Erythroblast (primary cell): ENCODE measurements at regions not wholly inside any gene's neighbourhood (a gene's known extent, or its start where the extent isn't known, plus 50 kb on each side); places are given as distances from the start of the nearest gene placed in this dataset.

Experiments
- GATA1 ChIP-seq: IDR thresholded peaks from 2 replicates; pipeline ENCODE4 v1.6.1; 2011; ENCODE audit warnings: low read depth, mild to moderate bottlenecking, control low read depth, low read length, moderate library complexity
- POLR2A ChIP-seq: IDR thresholded peaks from 2 replicates; pipeline ENCODE4 v1.6.1; 2011; ENCODE audit warnings: mild to moderate bottlenecking, low read length

- TF ChIP-seq POLR2A: no peak
- TF ChIP-seq GATA1: no peak
Observed at GRCh38 chr18:67613731-67614130, 97.2 kb upstream of the DSEL start.
